ENCODE measurements at regions not wholly inside any gene's neighbourhood (a gene's known extent, or its start where the extent isn't known, plus 50 kb on each side); places are given as distances from the start of the nearest gene placed in this dataset.

- TF ChIP-seq, protein P1, sequence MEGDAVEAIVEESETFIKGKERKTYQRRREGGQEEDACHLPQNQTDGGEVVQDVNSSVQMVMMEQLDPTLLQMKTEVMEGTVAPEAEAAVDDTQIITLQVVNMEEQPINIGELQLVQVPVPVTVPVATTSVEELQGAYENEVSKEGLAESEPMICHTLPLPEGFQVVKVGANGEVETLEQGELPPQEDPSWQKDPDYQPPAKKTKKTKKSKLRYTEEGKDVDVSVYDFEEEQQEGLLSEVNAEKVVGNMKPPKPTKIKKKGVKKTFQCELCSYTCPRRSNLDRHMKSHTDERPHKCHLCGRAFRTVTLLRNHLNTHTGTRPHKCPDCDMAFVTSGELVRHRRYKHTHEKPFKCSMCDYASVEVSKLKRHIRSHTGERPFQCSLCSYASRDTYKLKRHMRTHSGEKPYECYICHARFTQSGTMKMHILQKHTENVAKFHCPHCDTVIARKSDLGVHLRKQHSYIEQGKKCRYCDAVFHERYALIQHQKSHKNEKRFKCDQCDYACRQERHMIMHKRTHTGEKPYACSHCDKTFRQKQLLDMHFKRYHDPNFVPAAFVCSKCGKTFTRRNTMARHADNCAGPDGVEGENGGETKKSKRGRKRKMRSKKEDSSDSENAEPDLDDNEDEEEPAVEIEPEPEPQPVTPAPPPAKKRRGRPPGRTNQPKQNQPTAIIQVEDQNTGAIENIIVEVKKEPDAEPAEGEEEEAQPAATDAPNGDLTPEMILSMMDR (conservative IDR thresholded peaks at IDR 0.05; ENCODE audit: low read depth, low read length) = no peak
- TF ChIP-seq EZH2 (IDR thresholded peaks at IDR 0.05; ENCODE audit: low read length, unreplicated experiment) = no peak
Measured at GRCh38 chr6:74805916-74806696, 399.7 kb downstream of the COL12A1 start.
